HG03432 (cell line): ENCODE measurements at regions not wholly inside any gene's neighbourhood (a gene's known extent, or its start where the extent isn't known, plus 50 kb on each side); places are given as distances from the start of the nearest gene placed in this dataset.
A peak's percentile ranks its signal among the peaks of the same experiment; 100 is the strongest.
"Not testable (repeated sequence)": the region's sequence is repeated elsewhere in the genome, so short reads cannot be mapped to it uniquely, and the experiment has no call there.

Experiments used
- ATAC-seq: cut with Tn5 transposase; IDR thresholded peaks from one replicate; pipeline ENCODE4 v1.9.1; 2021; ENCODE audit warnings: mild to moderate bottlenecking, moderate library complexity; ENCODE audit not compliant: unreplicated experiment

DNA sequence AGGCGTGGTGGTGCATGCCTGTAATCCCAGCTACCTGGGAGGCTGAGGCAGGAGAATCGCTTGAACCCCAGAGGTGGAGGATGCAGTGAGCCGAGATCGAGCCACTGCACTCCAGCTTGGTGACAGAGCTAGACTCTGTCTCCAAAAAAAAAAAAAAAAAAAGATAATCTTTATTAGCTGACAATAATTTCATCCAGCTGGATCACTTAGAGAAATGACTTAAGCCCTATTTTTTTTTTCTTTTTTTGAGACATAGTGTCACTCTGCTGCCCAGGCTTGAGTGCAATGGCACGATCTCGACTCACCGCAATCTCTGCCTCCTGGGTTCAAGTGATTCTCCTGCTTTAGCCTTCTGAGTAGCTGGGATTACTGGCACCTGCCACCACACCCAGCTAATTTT is 51.6 kb upstream of the MAP4K4 start:
- ATAC-seq: not testable (repeated sequence)

DNA sequence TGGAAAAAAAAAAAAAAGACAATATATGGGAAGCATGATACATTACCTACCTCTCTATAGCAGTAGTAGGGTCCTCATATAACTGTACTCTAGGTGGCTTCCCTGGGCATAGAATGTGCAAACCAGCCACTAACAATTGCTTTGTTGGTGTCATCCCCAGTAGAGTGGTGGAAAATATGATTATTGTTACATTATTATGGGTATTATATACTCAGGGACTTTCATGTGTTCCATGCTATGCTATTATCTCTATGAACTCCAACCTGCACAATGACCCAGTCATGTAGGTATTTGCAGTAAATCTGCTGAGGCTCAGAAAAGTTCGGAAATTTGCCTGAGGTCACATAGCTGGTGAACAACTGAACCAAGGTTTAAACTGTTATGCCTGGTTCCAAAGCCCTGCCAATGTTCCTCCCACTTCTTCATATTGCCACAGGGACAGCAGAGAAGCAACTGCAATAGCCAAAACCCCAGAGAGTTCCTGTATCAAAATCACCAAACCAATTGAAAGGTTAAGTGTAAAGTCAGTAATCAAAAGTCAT is 52.6 kb upstream of the MAP4K4 start:
- ATAC-seq: no peak

DNA sequence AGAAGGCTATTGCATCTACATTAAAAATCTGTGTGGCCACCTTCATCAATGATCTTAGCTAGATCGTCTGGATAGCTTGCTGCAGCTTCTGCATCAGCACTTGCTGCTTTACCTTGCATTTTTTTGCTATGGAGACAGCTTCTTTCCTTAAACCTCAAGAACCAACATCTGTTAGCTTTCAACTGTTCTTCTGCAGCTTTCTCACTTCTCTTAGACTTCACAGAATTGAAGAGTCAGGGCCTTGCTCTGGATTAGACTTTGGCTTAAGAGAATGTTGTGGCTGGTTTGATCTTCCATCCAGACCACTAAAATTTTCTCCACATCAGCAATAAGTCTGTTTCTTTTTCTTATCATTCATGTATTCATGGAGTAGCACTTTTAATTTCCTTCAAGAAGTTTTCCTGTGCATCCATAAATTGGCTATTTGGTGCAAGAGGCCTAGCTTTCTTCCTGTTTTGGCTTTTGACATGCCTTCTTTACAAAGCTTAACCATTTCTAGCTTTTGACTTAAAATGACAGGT is 54.4 kb upstream of the MAP4K4 start:
- ATAC-seq: no peak

DNA sequence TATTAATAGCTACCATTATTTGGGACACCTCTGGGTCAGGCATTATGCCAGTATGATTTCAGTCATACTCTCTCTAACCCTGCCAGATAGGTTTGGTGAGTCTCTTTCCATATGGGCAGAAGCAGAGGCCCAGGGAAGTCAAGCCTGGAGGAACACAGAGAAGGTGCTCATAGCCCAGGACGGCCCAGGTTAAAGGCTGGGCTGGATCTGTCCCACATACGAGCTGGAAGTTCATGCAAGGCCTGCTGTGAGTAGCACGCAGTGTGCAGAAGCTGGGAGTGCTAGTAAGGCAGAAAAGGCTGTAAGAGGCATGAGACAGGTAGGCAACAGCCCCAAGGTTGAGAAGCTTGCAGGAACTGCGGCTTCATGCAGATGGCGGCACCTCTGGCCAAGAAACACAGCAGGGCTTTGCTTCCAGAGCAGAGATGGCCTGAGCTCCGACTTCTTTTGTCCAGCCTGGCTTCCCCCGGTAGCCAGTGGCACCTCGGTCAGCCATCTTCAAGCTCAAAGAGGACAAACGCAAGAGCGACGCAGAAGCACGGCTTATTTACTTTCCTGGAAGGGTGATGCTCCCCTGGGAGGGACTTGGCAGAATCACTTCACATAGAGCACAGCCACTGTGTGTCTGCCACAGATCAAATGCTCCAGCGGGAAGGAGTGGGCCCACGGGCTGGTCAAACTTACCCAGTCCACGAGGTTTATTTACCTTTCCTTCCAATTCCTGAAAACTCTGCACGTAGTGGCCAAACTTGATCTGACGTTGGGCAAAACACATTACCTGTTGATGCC is 58.5 kb upstream of the MAP4K4 start:
- ATAC-seq: no peak

DNA sequence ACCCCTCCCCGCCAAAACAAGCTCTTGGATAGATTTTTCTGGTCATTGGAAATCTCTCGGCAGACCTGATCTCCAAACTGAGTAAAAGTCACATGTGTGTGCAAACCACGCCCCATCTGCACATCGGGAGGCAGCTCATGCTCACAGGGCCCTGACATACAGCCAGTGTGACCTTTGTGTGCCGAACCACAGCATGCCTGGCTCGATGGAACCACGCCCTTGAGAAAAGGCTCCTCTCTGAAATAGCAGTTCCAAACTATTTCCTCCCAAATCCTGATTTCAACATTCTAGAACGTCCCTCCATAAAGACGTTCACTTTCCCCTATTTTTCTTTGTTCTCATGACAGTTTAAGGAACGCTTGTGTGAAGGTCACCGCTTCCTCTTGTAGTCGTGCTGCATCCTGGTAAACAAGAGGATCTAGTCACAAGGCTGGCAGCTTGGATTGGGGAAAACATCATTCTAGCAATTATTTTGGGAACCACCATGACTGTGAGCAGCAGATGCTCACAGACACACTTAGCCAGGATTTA is 59.3 kb upstream of the MAP4K4 start:
- ATAC-seq: no peak

DNA sequence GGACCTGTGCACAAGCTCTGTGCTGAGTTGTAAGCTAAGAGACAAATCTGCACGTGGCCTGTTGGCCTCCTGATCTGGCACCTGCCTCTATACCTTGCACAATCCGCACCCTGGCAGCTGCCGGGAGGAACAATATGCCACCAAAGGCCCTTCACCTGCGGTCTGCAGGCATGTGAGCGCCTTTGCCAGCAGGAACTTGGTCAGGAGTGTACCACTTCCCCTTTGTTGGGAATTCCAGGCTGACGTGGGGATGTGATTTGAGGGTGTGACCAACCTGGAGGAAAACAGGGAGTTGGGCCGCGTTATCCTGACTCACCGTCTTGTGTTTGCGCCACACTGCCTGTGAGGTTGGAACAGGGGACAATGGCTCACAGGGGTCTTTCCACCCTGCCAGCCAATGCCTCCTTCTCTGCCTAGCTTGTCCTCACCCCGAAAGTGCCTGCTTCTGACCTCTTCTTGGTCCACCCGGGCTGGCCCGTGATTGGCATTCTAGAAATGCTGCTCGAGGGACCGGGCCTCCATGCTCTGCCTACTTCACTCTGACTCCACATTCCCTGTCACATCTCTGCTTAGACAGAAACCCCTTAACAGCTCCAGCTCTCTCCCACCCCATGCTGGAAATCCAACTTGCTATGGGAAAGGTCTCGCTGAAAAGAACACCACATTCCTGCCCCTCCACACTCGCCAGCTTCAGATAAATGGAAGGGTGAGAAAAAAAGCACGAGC is 67.1 kb upstream of the MAP4K4 start:
- no peak for ATAC-seq

DNA sequence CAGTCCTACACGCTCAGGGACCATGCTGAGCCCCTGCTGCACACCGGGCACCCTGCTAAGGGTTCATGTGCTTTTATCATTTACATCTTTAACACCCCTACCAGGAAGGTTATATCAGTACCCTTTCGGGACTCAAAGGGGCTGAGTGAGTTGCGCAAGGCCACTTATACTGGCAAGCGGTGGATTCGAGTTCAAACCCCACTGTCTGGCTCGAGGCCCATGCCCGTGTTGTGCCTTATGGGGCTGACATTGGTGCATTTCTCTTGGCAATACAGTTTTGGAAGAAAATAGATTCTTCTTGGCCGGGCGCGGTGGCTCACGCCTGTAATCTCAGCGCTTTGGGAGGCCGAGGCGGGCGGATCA is 69.5 kb upstream of the MAP4K4 start:
- ATAC-seq: no peak

DNA sequence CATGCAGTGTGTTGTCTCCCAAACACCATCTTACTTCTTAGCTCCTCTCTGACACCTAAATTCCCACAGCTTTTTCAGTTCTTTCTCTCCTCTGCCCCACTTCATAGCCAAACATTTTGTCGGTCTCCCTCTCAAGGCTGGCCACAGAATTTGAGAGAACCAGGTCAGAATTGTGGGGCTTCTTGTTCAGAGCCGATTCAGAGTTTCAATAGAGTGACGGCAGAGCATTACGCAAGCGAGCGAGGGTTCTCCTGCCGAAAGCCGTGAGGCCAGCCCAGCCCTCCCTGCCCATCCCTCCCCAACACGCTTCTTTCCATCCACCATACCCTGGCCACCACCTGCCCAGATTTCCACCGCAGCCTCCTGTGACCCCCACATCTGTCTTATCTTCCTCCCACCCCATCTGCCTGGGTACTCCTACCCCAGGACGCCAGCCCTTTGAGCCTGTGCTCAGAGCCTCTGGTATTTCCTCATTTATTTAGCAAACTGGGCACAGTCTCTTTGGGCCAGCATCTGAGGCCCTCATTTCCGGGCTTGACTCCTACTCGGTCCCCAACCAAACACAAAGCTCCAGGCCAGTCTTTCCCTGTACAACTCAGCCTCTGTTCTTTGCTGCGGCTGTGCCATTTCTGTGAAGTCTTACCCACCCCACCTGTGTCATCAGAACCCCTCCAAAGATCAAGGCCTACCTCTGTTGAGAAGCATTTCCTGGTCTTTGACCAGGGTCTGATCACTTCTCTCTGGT is 70.0 kb upstream of the MAP4K4 start:
- ATAC-seq: no peak

DNA sequence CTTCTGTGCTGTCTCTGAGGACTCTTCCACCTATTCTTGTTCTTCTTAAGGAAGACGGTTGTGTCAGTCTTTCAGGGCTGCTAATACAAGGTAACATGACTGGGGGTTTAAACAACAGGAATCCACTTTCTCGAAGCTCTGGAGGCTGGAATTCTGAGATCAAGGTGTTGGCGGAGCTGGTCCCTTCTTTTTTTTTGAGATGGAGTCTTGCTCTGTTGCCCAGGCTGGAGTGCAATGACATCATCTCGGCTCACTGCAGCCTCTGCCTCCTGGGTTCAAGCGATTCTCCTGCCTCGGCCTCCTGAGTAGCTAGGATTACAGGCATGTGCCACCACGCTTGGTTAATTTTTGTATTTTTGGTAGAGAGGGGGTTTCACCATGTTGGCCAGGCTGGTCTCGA is 71.7 kb upstream of the MAP4K4 start:
- ATAC-seq: not testable (repeated sequence)

DNA sequence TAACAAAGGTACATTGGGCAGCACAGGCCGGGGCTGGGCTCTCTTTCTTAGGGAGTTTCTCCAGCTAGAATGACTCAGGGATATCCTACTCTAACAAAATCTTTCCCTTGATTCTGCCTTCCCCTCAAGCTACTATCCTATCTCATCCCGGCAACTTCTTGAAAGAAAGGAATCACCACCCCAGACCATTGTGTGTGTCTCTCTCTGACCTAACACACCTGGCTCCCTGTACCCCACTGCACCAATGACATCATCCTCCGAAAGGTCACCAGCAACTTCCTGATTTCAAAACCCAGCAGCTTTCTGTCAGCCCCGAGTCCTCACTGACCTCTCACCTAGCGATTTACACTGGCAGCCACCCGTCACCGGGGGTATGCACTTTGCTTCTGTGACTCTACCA is 72.1 kb upstream of the MAP4K4 start:
- ATAC-seq: no peak

DNA sequence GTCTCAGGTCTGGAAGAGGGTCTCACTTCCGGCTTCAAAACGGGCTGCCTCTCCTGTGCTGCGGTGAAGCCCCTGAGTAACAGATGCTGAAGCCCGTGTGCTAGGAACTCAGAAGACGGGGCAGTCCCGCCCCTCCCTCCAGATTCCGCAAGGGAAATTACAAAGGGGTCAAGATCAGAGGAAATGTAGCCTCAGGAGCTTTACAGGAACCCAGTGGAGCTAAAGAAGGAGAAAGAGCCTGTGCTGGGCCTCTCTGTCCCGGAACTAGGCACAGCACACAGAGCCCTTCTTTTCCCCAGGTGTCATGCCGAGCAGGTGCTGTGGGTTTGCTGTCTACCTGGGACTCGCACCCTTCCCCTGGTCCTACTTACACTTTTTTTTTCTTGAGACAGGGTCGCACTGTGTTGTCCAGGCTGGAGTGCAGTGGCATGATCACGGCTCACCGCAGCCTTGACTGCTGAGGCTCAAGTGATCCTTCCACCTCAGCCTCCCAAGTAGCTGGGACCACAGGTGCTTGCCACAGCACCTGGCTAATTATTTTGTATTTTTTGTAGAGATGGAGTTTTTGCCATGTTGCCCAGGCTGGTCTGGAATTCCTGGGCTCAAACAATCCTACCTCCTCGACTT is 72.7 kb upstream of the MAP4K4 start:
- ATAC-seq: no peak

DNA sequence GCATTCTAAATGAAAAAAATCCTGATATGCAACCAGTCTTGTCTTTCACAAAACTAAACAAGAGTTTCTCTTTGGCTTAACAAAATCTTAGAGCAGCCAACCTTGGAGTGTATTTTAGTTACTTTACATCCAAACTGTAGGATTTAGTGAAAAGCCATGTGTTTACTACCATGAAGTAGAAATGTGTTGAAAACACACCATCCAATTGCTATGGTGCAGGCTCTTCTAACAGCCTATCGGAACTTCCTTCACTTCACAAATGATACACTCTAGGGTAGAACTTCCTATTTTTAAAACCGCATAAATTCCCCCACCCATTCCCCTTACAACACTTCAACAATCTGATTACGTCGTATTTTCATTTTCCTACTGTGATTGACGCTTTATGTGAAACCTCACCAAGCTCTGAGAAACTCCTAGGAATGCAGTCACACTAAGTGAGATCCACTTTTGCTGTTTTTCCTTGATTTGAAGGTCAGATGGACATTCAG is 74.4 kb upstream of the MAP4K4 start:
- ATAC-seq: peak; percentile 81

DNA sequence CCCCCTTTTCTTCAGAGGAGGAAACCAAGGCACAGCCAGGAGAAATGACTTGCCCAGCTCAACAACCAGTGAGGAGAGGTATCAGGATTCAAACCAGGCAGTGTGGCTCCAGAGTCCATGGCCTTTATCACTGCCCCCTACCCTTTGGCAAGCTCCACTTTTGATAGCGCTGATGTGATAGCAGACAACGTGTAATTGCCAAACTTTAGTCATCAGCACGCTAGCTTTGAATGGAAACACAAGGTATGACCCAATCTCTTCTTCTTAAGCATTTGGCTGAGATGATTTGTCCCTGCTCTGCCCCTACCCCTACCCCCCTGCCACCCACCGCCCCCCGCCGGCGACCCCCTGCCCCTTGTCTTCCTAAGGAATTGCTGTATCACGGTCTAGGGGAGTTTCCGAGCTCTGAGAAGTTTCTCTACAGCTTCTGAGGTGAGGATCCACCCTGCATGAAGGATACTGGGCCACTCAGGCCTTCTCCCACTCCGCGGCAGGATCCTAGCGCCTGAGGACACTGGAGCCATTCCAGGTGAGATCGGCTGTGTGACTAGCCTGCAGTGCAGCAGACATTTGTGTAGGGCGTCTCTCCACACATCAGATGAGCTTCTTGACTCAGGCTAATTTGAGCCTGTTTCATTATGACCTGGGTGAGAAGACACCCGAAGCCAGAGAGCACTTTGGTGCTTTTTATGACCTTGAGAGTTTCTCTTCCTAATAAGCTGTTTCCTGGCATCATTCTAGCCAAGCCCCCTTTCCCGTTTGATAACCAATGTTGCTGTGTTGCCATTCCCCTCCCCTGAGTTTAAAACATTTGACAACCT is 75.1 kb upstream of the MAP4K4 start:
- peak; percentile 93 for ATAC-seq

DNA sequence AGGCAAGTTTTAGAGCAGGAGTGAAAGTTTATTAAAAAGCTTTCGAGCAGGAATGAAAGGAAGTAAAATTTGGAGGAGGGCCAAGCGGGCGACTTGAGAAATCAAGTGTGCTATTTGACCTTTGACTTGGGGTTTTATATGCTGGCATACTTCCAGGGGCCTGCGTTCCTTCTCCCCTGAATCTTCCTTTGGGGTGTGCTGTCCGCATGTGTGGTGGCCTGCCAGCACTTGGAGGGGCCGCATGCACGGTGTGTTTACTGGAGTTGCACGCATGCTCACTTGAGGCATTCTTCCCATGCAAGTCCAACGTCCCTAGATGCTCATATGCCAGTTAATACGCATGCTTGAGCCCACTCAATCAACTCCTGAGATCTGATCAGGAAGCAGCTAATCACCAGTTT is 78.3 kb upstream of the MAP4K4 start:
- ATAC-seq: no peak

DNA sequence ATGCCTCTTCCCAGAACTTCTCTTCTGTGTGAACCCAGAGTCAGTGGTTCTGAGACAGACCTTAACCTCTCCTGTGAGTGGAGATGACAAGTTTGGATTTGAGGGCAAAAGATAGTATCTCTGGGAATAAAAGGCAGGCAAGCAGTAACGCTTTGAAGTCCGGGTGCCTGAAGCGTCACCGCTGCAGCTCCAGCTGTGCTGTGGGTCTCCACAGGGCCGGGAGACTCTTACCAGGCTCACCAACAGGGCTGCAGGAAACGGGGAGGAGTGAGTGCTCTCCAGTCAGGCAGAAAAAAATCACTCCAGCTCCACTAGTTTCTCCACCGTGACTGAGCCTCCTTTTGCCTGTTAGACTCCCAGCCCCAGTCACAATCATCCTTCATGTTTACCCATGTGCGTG is 79.7 kb upstream of the MAP4K4 start:
- no peak for ATAC-seq

DNA sequence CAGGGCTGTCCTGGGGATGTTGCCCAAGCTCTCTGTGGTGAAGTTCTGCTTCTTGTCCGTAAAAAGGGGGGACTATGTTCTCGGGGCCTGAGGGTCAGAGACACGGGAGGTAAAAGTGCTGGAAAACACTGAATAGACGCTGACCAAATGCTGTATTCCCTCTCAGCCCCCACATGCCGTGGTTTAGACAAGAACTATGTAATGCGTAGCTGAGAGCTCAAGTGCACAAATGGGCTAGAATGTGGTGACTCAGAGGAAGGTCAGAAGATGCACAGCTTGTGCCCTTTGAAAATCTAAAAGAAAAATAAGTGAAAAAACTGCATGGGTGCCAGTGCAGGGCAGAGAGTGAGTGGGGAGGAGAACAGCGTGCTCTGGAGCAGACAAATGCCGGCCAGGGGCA is 80.3 kb upstream of the MAP4K4 start:
- ATAC-seq: no peak

DNA sequence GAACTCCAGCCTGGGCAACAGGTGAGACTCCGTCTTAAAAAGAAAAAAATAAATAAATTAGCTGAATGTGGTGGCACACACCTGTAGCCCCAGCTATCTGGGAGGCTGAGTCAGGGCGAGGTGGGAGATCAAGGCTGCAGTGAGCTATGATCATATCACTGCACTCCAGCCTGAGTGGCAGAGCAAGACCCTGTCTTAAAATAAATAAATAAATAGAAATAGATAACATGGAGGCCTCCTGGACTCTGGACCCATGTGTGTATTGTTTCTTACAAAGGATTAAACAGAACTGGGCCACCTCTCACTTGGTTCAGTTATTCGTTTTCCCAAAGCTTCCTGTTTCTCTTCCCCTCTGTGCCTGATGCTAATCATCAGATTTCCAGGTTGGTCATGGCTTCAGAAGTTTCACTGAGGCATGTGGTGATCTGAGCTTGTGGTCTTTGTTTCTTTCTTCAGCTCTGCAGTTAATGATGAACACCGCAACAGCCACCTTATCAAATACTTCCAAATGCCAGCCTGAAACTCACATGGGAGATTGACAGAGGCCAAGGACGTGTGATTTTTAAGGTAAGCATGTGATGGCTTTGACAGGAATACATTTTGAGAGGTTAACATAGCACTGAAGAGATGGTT is 83.3 kb upstream of the MAP4K4 start:
- no peak for ATAC-seq

DNA sequence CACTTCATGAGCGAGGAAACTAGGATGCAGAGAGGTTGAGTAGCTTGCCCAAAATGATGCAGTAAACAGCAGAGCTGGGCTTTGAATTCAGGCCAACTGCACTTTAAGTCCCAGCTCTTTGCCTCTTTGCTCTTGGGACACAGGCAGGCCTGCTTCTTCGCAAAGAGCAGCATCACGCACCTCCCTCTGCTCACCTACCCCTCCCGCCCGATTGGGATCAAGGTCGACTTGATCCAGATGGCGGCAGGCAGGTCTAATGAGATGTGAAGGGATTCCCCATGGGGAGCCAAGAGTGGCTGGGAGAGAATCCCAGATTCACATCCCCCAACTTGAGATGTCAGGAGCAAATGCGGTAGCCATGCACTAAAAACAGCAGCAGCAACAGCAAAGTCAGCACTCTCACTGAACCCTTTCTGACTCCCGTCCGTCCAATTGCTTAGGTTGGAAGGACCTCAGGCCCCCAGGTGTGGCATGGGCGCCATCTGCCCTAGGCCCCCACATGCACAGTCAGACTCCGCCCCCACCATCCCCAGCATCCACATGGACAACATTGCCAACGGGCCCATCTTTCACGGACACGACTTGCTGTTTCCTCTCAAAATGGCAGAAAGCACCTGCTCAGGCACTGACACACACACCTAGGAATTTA is 84.3 kb upstream of the MAP4K4 start:
- no peak for ATAC-seq

DNA sequence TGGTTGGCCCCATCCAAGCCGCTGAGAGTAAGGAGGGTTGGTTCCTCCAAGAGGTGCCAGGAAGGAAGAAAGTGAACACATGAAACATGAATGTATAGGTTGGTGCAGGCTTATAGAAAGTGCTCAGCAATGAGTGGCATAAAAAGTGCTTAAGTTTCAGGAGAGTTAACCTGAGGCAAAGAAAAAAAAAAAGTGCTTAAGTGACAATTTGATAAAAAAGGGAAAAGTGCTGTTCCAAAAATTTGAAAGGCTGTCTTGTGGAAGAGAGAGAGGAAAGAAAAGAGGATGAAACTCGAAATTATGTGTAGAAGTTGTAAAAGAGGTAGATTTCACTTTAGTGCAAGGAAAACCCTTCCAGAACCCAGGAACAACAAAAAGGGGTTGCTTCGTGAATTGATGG is 85.5 kb upstream of the MAP4K4 start:
- ATAC-seq: no peak
